Left ventricle myocardium inferior (tissue), 1 donor: ENCODE measurements at regions not wholly inside any gene's neighbourhood (a gene's known extent, or its start where the extent isn't known, plus 50 kb on each side); places are given as distances from the start of the nearest gene placed in this dataset.

Experiments used
- DNase-seq: peaks from one replicate; pipeline ENCODE4 v3.0.0-alpha.2; 2020
- H3K27ac ChIP-seq: fragments of 200-600 bp; replicated peaks from 2 replicates; pipeline ENCODE4 v1.8.0; 2021
- H3K27me3 ChIP-seq: fragments of 200-600 bp; 2 replicates; pipeline ENCODE4 v1.8.0; 2021; ENCODE audit warnings: low read depth
- H3K36me3 ChIP-seq: fragments of 200-600 bp; 2 replicates; pipeline ENCODE4 v1.8.0; 2021
- H3K4me1 ChIP-seq: fragments of 200-600 bp; 2 replicates; pipeline ENCODE4 v1.8.0; 2021
- H3K4me3 ChIP-seq: fragments of 200-600 bp; 2 replicates; pipeline ENCODE4 v1.8.0; 2021; ENCODE audit warnings: mild to moderate bottlenecking, moderate library complexity
- H3K9me3 ChIP-seq: fragments of 200-600 bp; replicated peaks from 2 replicates; pipeline ENCODE4 v1.8.0; 2021
- CTCF ChIP-seq: fragments of 200-600 bp; IDR thresholded peaks from 2 replicates; pipeline ENCODE4 v1.8.0; 2021; ENCODE audit warnings: antibody characterized with exemption, mild to moderate bottlenecking, borderline replicate concordance
- intact Hi-C: fragments of 100-400 bp; cut with micrococcal nuclease; formaldehyde crosslinking; loops from one replicate; pipeline ENCODE4 v1.11.0; 2022
- donor health status: DM: no; HTN: yes; CAD: no; lungs with severe emphysema.

- Histone ChIP-seq H3K36me3 (no peaks in the 10 kb centered on the region), H3K4me3 (no peak overlapping the region), H3K27ac (no peak overlapping the region), H3K27me3 (no peaks in the 10 kb centered on the region), H3K4me1 (no peaks in the 10 kb centered on the region), H3K9me3 (no peaks in the 10 kb centered on the region)
- peak; percentile 31 for TF ChIP-seq CTCF
- no peak for DNase-seq
- intact Hi-C loops = no loop called here
These were observed 422.6 kb upstream of the MMS22L start for GRCh38 chr6:97705568-97705967.

DNA sequence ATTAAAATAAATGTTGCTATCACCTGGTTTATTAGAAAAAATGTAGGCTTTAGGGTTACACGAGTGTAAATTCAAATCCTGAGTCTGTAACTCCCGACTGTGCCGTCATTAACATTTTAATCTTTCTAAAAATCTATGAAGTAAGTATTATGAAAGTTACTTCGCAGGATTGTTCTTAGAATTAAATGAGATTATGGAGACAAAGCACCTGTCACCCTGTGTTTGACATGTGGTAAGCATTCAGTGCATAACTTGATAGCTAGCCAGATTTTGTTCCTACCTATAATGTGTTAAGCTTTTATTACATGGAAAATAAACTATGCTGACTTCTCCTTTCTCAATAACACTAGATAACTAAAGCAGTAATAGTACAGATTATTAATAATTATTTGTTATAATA is 429.7 kb upstream of the MMS22L start:
- no peak for TF ChIP-seq CTCF
- no peak overlapping the region for H3K27ac ChIP-seq
- H3K9me3 ChIP-seq = no peaks in the 10 kb centered on the region
- H3K36me3 ChIP-seq = no peaks in the 10 kb centered on the region
- intact Hi-C loops = no loop called here
- no peaks in the 10 kb centered on the region for H3K27me3 ChIP-seq
- DNase-seq = no peak
- H3K4me3 ChIP-seq = no peak overlapping the region
- H3K4me1 ChIP-seq = no peaks in the 10 kb centered on the region

DNA sequence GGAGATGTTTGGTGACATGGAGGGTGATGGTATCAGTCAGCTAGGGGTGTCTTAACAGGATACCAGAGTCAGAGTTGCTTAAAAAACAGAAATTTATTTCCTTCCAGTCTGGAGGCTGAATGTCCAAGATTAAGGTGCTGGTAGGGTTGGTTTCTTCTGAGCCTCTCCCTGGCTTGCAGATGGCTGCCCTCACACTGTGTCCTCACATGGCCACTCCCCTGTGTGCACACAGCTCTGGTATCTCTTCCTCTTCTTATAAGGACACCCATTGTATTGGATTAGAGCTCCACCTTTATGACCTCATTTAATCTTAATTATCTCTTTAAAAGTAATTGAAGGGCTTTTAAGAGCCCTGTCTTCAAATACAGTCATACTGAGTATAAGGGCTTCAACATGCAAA is 431.8 kb upstream of the MMS22L start:
- DNase-seq = no peak
- intact Hi-C loops = no loop called here
- Histone ChIP-seq H3K4me1 (no peaks in the 10 kb centered on the region), H3K27ac (no peak overlapping the region), H3K27me3 (no peaks in the 10 kb centered on the region), H3K4me3 (no peak overlapping the region), H3K9me3 (no peaks in the 10 kb centered on the region), H3K36me3 (no peaks in the 10 kb centered on the region)
- no peak for TF ChIP-seq CTCF

DNA sequence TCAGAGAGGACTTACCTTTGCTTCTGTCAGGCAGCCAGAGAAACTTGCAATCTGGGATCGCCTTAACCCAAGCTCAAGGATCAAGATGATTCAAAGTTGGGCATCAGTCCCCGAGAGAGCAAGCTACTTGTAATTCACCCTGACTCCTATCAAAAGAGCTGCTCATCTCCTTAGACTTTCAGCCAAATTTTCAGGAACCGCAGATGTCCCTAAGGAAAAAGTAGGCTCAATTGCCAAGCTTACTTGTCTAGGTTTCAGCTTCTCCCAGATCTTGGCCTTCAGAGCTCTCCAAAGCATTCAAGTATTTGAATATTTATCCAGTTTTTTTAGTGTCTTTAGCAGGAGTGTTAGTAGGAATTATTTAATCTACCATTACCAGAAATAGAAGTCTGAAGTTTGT is 434.1 kb upstream of the MMS22L start:
- no peak overlapping the region for H3K4me3 ChIP-seq
- H3K27me3 ChIP-seq = no peaks in the 10 kb centered on the region
- DNase-seq = no peak
- no peak overlapping the region for H3K27ac ChIP-seq
- no peaks in the 10 kb centered on the region for H3K36me3 ChIP-seq
- intact Hi-C loops = no loop called here
- H3K9me3 ChIP-seq = no peaks in the 10 kb centered on the region
- TF ChIP-seq CTCF = no peak
- no peaks in the 10 kb centered on the region for H3K4me1 ChIP-seq

GRCh38 chr6:97726378-97726777 is 443.4 kb upstream of the MMS22L start:
- intact Hi-C loops = no loop called here
- Histone ChIP-seq H3K4me1 (no peaks in the 10 kb centered on the region), H3K4me3 (no peak overlapping the region), H3K36me3 (no peaks in the 10 kb centered on the region), H3K9me3 (no peaks in the 10 kb centered on the region), H3K27ac (no peak overlapping the region), H3K27me3 (no peaks in the 10 kb centered on the region)
- TF ChIP-seq CTCF = no peak
- DNase-seq = no peak

DNA sequence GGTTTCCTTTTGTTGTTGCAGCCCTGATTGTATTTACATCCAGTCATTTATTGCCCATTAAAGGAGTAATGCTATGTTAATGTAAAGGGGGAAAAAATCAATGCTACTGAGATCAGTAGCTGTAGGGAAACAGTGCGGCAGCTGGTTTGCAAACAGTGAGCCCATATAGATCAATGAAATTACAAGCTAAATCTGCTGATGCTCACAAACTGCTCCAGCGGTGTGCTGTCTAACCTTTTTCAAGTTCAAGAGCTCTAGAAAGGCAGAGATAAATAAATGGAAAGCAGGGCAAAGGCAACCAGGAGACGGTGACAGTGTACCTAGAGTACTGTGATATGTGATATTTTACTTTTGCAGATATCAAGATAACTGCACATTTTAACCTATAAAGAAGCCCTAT is 449.0 kb upstream of the MMS22L start:
- H3K36me3 ChIP-seq = no peaks in the 10 kb centered on the region
- intact Hi-C loops = no loop called here
- H3K9me3 ChIP-seq = peaks cover 1% of the 10 kb centered on the region
- DNase-seq = no peak
- TF ChIP-seq CTCF = no peak
- H3K4me3 ChIP-seq = no peak overlapping the region
- no peak overlapping the region for H3K27ac ChIP-seq
- no peaks in the 10 kb centered on the region for H3K27me3 ChIP-seq
- no peaks in the 10 kb centered on the region for H3K4me1 ChIP-seq
